C4-2B (cell line): ENCODE measurements at regions not wholly inside any gene's neighbourhood (a gene's known extent, or its start where the extent isn't known, plus 50 kb on each side); places are given as distances from the start of the nearest gene placed in this dataset.

Experiments used
- ZFX ChIP-seq: fragments of 450-650 bp; IDR thresholded peaks from 2 replicates; pipeline ENCODE4 v1.6.1; 2017
- TF ChIP-seq, protein P1 (sequence below): fragments of 450-650 bp; conservative IDR thresholded peaks from 2 replicates; pipeline ENCODE4 v1.5.1; 2017; ENCODE audit warnings: mild to moderate bottlenecking

DNA sequence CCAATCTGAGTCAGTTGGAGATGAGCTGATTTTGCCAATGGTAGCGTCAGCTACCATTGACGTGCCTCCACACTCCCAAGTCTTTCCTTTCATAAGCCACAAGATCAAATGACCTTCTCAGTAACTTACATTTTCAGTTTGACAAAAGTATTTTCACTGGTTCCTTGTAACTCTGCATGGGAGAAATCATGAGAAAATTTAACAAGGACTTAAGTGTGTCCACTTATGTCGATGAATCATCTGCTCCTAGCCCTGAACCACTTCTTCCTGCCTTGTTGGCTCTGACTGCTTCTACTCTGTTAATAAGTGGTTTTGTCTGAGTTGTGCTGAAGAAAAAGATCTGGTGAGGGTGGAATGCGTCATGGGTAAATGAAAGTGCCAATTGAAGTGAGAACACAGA is 101.2 kb downstream of the NFKBIZ start:
- TF ChIP-seq, protein P1, sequence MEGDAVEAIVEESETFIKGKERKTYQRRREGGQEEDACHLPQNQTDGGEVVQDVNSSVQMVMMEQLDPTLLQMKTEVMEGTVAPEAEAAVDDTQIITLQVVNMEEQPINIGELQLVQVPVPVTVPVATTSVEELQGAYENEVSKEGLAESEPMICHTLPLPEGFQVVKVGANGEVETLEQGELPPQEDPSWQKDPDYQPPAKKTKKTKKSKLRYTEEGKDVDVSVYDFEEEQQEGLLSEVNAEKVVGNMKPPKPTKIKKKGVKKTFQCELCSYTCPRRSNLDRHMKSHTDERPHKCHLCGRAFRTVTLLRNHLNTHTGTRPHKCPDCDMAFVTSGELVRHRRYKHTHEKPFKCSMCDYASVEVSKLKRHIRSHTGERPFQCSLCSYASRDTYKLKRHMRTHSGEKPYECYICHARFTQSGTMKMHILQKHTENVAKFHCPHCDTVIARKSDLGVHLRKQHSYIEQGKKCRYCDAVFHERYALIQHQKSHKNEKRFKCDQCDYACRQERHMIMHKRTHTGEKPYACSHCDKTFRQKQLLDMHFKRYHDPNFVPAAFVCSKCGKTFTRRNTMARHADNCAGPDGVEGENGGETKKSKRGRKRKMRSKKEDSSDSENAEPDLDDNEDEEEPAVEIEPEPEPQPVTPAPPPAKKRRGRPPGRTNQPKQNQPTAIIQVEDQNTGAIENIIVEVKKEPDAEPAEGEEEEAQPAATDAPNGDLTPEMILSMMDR, result no peak
- no peak for TF ChIP-seq ZFX
